ENCODE measurements at regions not wholly inside any gene's neighbourhood (a gene's known extent, or its start where the extent isn't known, plus 50 kb on each side); places are given as distances from the start of the nearest gene placed in this dataset.

GRCh38 chr7:88363869-88364268 is 57.2 kb upstream of the STEAP4 start:
- Histone ChIP-seq H3K36me3 (no peaks in the 10 kb centered on the region), H3K27ac (no peak overlapping the region), H3K4me3 (no peak overlapping the region), H3K4me1 (no peaks in the 10 kb centered on the region), H3K9me3 (no peaks in the 10 kb centered on the region), H3K27me3 (no peaks in the 10 kb centered on the region)
- 77 to 86% (median 78%) methylated on average over 2 of the region's 2 CpGs for WGBS, 4 donors
- intact Hi-C loops (cut with DNase I), result no loop called here
- no peak for ATAC-seq
- no peak for DNase-seq
- TF ChIP-seq POLR2A (IDR thresholded peaks at IDR 0.05) (no peak), CTCF (IDR thresholded peaks at IDR 0.05) (no peak)

GRCh38 chr7:88363249-88363648 is 56.6 kb upstream of the STEAP4 start:
- WGBS, 4 donors, result 85 to 89% (median 86%) methylated on average over 7 of the region's 7 CpGs
- intact Hi-C loops (cut with DNase I), result no loop called here
- no peak overlapping the region for H3K27ac ChIP-seq
- no peak for TF ChIP-seq POLR2A (IDR thresholded peaks at IDR 0.05)
- DNase-seq (no peak), ATAC-seq (no peak)
- no peaks in the 10 kb centered on the region for H3K4me1 ChIP-seq
- no peaks in the 10 kb centered on the region for H3K9me3 ChIP-seq
- H3K27me3 ChIP-seq, result no peaks in the 10 kb centered on the region
- H3K36me3 ChIP-seq, result no peaks in the 10 kb centered on the region
- H3K4me3 ChIP-seq, result no peak overlapping the region

GRCh38 chr7:88361357-88361756 is 54.7 kb upstream of the STEAP4 start:
- Histone ChIP-seq H3K27me3 (no peaks in the 10 kb centered on the region), H3K4me3 (no peak overlapping the region), H3K9me3 (no peaks in the 10 kb centered on the region), H3K27ac (no peak overlapping the region), H3K36me3 (no peaks in the 10 kb centered on the region), H3K4me1 (peaks cover 0 to 11% (median 0%) of the 10 kb centered on the region in 12 donors)
- ATAC-seq, result no peak
- intact Hi-C loops (cut with DNase I), result no loop called here
- no peak for DNase-seq
- WGBS, 4 donors, result 68 to 76% (median 73%) methylated on average over 5 of the region's 5 CpGs
- TF ChIP-seq POLR2A (IDR thresholded peaks at IDR 0.05) (no peak), CTCF (IDR thresholded peaks at IDR 0.05) (no peak)

- H3K27me3 ChIP-seq, result no peaks in the 10 kb centered on the region
- no peak overlapping the region for H3K27ac ChIP-seq
- DNase-seq (no peak), ATAC-seq (no peak)
- no peaks in the 10 kb centered on the region for H3K36me3 ChIP-seq
- no peak overlapping the region for H3K4me3 ChIP-seq
- 91 to 96% (median 94%) methylated on average over 2 of the region's 2 CpGs for WGBS, 4 donors
- intact Hi-C loops (cut with DNase I), result loop anchor here in 8 of 10 donors (1.0 to 5.0 kb wide), 3 partner anchors 116 to 117 kb away; no protein-coding TSS in a partner anchor
- no peaks in the 10 kb centered on the region for H3K9me3 ChIP-seq
- no peak for TF ChIP-seq POLR2A (IDR thresholded peaks at IDR 0.05)
- no peak for TF ChIP-seq CTCF (IDR thresholded peaks at IDR 0.05)
- peaks cover 0 to 25% (median 0%) of the 10 kb centered on the region in 12 donors for H3K4me1 ChIP-seq
Measured at GRCh38 chr7:88358881-88359280, 52.2 kb upstream of the STEAP4 start.

- ATAC-seq, result no peak
- H3K4me1 ChIP-seq, result peaks cover 0 to 25% (median 0%) of the 10 kb centered on the region in 12 donors
- DNase-seq, result no peak
- peak in 1 of 12 donors; percentile 1 for TF ChIP-seq CTCF (IDR thresholded peaks at IDR 0.05)
- TF ChIP-seq POLR2A (IDR thresholded peaks at IDR 0.05), result no peak
- no peaks in the 10 kb centered on the region for H3K9me3 ChIP-seq
- no peaks in the 10 kb centered on the region for H3K27me3 ChIP-seq
- H3K27ac ChIP-seq, result no peak overlapping the region
- WGBS, 4 donors, result 91 to 94% (median 93%) methylated on average over 2 of the region's 2 CpGs
- H3K36me3 ChIP-seq, result no peaks in the 10 kb centered on the region
- H3K4me3 ChIP-seq, result no peak overlapping the region
- intact Hi-C loops (cut with DNase I), result loop anchor here in 8 of 10 donors (1.0 to 5.0 kb wide), 3 partner anchors 115 to 116 kb away; no protein-coding TSS in a partner anchor
Measured at GRCh38 chr7:88358526-88358838, 51.8 kb upstream of the STEAP4 start.
